Renal cortex interstitium (tissue), 11 donors: ENCODE measurements at regions not wholly inside any gene's neighbourhood (a gene's known extent, or its start where the extent isn't known, plus 50 kb on each side); places are given as distances from the start of the nearest gene placed in this dataset.

ENCODE experiments used
- DNase-seq, 11 donors: peaks; one replicate each; pipeline ENCODE4 v3.0.0-alpha.2; 2013; ENCODE audit warnings: low read depth in 9 of 11, low spot score in 4 of 11; ENCODE audit errors: extremely low read depth in 1 of 11

GRCh38 chr5:96288166-96288844 lies 144.7 kb downstream of the PCSK1 start:
- DNase-seq, result no peak

DNA sequence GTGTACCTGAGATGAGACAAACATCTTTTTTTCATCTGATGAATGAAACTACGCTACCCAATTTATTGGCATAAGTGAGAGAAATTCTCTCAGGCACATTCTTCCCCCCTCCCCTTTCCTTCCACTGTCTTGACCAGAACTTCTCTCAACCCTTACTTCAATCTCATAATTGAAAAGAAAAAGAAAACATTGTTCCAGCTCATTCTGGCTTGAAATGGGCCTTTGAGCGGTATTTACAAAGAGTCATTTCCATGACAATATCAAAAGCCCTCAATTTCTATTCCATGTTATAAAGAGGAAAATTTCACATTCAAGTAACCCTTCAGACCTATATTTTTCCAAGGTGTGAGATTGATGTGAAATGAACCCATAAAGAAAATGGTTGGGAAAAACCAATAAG lies 145.9 kb downstream of the PCSK1 start:
- DNase-seq, result no peak

GRCh38 chr5:96285823-96286222 lies 147.2 kb downstream of the PCSK1 start:
- DNase-seq, result no peak

DNA sequence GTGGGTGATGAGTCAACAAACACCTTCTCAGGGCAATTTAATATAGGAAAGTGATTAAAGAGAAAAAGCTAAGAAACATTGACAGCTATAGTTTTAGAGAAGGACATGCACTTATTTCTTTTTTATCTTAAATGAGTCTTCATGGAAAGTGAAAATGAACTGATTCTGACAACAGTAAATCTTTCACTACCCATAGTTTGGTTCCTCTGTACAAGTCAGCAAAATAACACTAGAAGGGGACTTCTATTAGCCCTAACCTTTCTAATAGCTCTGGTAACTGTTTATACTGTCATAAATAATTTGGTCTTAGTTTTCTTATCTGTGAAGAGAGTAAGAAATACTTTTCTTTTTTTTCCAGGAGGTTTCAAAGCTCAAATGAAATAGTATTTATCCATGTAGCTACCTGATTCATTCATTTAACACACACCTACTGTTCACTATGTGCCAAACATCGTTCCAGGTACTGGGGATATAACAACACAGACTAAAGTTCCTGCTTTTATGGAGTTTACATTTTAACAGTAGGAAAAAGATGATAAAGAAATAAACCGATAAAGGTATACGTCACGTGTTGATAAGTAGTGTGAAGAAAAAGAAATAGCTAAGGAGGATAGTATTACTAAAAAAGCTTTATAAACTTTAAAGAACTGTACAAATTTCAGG lies 148.2 kb downstream of the PCSK1 start:
- no peak for DNase-seq

GRCh38 chr5:96283589-96283988 lies 149.5 kb downstream of the PCSK1 start:
- peak in 6 of 11 donors; percentile 10 to 36 (median 16) for DNase-seq

- DNase-seq, result no peak
These were observed 151.0 kb downstream of the PCSK1 start for GRCh38 chr5:96282020-96282419.

DNA sequence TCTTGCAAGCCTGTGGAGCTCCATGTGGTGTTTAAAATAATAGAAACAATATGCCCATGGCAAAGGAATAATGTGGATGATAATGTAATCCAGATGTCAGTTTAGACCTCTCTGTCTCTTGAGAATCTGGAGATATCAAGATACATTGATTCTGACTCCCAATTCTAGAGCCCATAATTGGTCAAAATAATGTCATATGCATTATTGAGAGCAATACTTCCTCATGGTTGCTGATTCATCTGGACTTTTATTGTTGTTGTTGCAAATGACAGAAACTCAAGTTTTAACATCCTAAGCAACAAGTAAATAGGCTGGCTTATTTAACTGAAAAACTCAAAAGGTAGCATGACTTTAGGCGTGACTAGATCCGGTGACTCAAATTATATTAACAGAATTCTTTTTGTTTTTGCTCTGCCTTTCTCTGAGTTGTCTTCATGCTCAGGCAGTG lies 152.1 kb downstream of the PCSK1 start:
- no peak for DNase-seq

GRCh38 chr5:96279801-96280542 lies 153.1 kb downstream of the PCSK1 start:
- DNase-seq, result no peak

- no peak for DNase-seq
These were observed 154.1 kb downstream of the PCSK1 start for GRCh38 chr5:96278981-96279380.

DNA sequence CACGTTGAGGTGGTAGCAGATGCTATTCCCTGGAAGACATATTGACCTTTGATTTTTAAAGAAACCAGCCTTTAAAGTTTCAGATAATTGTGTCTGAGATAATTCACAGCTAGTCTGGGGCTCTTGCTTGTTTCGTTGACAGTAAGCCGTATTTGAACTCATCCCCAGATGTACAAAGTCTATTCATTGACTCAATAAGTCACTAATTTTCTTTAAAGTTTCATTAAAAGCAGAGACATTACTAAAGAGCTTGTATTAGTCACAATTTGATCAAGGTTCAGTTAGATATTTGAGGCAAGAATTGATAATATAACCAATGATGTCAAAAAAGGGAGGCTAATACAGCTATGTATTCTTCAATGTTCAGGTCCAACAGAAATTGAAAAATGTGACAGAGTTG lies 158.0 kb downstream of the PCSK1 start:
- DNase-seq, result no peak

DNA sequence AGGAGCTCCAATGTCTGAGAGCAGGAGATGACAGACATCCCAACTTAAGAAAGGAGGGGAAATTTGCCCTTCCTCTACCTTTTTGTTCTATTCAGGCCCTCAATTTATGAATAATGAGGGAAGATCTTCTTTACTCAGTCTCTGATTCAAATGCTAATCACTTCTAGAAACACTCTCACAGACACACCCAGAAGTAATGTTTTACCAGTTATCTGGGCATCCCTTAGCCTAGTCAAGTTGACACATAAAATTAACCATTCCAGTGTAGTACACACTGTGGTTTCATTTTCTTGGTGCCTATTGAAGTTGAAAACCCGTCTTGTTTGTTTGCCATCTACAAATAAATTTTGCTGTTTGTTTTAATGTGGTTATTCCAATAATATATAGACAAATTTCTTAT lies 167.6 kb downstream of the PCSK1 start:
- no peak for DNase-seq

DNA sequence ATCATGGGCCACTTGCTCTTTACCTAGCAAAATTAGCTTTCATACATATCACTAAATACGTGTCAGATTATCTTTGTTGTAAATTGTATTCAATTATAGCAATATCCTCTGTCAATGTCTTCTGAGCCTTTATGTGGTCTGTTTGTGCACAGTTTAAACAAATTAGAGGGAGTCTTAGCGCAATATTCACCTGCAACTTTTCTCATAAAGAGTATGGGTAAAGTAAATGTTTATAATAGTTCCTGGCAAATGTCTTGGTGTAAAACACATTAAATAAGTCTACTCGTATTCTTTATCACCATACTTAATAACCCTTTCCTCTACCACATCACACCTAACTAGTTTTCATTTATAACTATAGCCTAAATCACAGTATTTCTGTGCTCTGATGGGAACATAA lies 169.0 kb downstream of the PCSK1 start:
- no peak for DNase-seq

GRCh38 chr5:96262105-96262504 lies 170.9 kb downstream of the PCSK1 start:
- DNase-seq, result no peak

- no peak for DNase-seq
These were observed 173.0 kb downstream of the PCSK1 start for GRCh38 chr5:96260009-96260408.

DNA sequence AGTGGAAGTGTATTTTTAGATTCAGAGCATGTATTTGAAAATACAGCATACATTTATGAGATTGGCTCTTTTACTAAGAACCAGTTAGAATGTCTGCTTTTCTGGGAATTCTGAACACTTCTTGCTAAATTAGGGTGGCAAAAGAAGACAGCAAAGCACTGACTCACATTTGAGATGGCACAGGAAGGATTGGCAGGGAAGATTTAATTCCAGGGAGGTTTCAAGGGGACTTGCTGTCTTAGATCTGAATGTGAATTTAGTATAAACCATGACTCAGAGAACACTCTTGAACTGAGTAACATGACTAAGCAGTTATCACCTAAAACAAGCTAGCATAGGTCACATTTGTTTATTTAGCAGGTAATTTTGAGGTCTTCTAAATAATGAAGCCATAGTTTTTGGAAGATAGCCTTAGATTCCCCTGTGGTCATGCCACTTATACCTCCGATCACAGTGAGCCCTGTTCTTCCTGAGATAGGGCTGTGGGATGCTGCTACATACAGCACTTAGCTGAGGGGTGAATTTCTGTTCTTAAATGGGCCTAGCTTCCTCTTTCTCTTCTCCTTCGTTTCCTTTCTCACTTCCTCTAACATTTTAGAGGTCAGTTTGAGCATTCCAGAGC lies 173.8 kb downstream of the PCSK1 start:
- DNase-seq, result no peak

- no peak for DNase-seq
These were observed 174.4 kb downstream of the PCSK1 start for GRCh38 chr5:96258692-96259091.

- no peak for DNase-seq
These were observed 175.1 kb downstream of the PCSK1 start for GRCh38 chr5:96257904-96258303.

- DNase-seq, result no peak
These were observed 176.1 kb downstream of the PCSK1 start for GRCh38 chr5:96256795-96257470.

- DNase-seq, result no peak
These were observed 177.9 kb downstream of the PCSK1 start for GRCh38 chr5:96254980-96255691.
